ENCODE measurements at regions not wholly inside any gene's neighbourhood (a gene's known extent, or its start where the extent isn't known, plus 50 kb on each side); places are given as distances from the start of the nearest gene placed in this dataset.
A peak's percentile ranks its signal among the peaks of the same experiment; 100 is the strongest.

DNA sequence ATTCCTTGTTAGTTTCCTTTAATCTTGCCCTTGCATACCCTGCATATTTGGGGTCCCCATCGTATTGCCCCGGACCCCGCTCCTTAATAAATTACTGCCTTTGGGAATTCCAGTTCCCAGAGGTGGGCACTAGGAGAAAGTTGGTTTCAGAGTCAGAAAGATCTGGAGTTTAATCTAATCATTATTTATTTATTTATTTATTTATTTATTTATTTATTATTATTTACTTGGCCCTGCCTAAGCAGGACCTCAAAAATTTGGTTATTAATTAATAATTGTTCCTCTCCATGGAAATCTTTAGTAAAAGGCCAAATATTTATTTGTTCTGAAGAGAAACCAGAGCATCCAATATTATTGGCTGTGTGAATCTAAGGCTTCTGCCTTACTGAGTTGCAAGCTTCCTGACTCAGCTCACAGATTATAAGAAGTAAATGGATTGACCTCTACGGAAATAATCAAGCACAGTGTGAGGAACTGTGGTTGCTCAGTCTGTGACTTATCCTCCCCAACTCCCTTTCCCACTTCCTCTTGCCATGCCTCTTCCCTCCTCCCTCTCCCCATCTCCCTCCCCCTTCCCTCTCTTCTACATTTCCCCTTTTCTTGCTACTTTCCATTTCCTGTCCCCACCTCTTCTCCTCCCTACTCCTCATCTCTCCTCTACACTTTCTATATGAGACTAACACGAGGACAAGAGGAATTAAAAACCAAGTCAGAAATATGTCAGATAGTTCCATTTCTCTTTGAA, 61.5 kb upstream of the AP1S2 start:
- POLR2A ChIA-PET, result no interaction called here
- H3K4me3 ChIP-seq (ENCODE audit: low read depth in 2 of 2, low read length in 1 of 2), result no peak overlapping the region

DNA sequence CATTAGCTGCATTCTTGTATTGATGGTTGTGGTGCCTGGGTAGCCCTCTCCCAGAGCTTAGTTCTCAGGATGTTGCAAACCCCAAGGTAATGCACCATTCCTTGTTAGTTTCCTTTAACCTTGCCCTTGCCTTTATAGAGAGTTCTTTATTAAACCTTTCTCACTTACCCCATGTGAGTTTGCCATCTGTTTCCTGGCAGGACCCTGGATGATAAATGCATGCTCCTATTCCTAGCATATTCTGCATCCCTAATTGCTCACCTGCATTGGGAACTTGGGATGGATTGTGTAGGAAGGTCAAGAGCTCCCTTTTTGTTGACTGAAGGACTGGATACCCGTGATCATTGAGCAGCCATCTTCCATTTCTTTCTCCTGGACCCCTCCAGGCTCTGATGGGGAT, 59.9 kb upstream of the AP1S2 start:
- H3K9ac ChIP-seq, result no peak overlapping the region
- POLR2A ChIA-PET, result no interaction called here
- CTCF ChIA-PET, result interaction anchor here (1.8 kb wide), 1 partner anchor 16 kb away, joined by 4 read pairs; no protein-coding TSS in a partner anchor

More for the DNA sequence above, 61.5 kb upstream of the AP1S2 start:
- H3K9me3 ChIP-seq, result no peaks in the 10 kb centered on the region
- no peaks in the 10 kb centered on the region for H3K9me2 ChIP-seq
- WGBS (ENCODE audit: low lambda C conversion rate), result 28% methylated on average over 5 of the region's 5 CpGs
- H3K27me3 ChIP-seq (ENCODE audit: insufficient read depth), result no peaks in the 10 kb centered on the region
- TF ChIP-seq EP300 (IDR thresholded peaks at IDR 0.05; ENCODE audit: borderline replicate concordance in 1 of 2, low read depth in 1 of 2, low read length in 1 of 2) (no peak), CHD2 (IDR thresholded peaks at IDR 0.05; ENCODE audit: low read length, partially characterized antibody) (no peak), FOSL2 (IDR thresholded peaks at IDR 0.05; ENCODE audit: borderline replicate concordance, low read depth) (no peak), RXRA (IDR thresholded peaks at IDR 0.05; ENCODE audit: borderline replicate concordance, low read depth) (no peak), NRF1 (IDR thresholded peaks at IDR 0.05; ENCODE audit: low read depth, low read length) (no peak), TEAD4 (IDR thresholded peaks at IDR 0.05; ENCODE audit: borderline replicate concordance, insufficient read depth) (no peak), TCF12 (IDR thresholded peaks at IDR 0.05) (no peak), ELF1 (IDR thresholded peaks at IDR 0.05) (no peak), TAF1 (IDR thresholded peaks at IDR 0.05; ENCODE audit: borderline replicate concordance, low read depth, low read length) (no peak), RFX5 (IDR thresholded peaks at IDR 0.05; ENCODE audit: low read length) (no peak)
- CTCF ChIA-PET, result interaction anchor here (0.6 kb wide), 1 partner anchor 12 kb away, joined by 3 read pairs; no protein-coding TSS in a partner anchor
- no peak for DNase-seq
- H4K20me1 ChIP-seq (ENCODE audit: insufficient read depth), result no peaks in the 10 kb centered on the region
- no peaks in the 10 kb centered on the region for H3K4me1 ChIP-seq (ENCODE audit: control insufficient read depth in 1 of 2, insufficient read depth in 2 of 2, low read depth in 1 of 2, low read length in 1 of 2)
- no peaks in the 10 kb centered on the region for H3F3A ChIP-seq (replicated peaks; ENCODE audit: insufficient read depth)
- H3K36me3 ChIP-seq (replicated peaks in 1 of 2; ENCODE audit: control insufficient read depth in 1 of 2, insufficient read depth in 2 of 2, low read length in 1 of 2), result no peaks in the 10 kb centered on the region
- peak overlapping the region; percentile 58 for H2AFZ ChIP-seq (ENCODE audit: low read depth)
- no peak overlapping the region for H3K27ac ChIP-seq (ENCODE audit: low read depth in 2 of 2, low read length in 1 of 2)
- no peaks in the 10 kb centered on the region for H3K79me2 ChIP-seq (ENCODE audit: insufficient read depth)
- H3K4me2 ChIP-seq, result no peak overlapping the region
- no peak overlapping the region for H3K9ac ChIP-seq

More for the DNA sequence above, 59.9 kb upstream of the AP1S2 start:
- Histone ChIP-seq H4K20me1 (ENCODE audit: insufficient read depth) (no peaks in the 10 kb centered on the region), H3K4me2 (no peak overlapping the region), H3K4me3 (ENCODE audit: low read depth in 2 of 2, low read length in 1 of 2) (no peak overlapping the region), H3K27ac (ENCODE audit: low read depth in 2 of 2, low read length in 1 of 2) (no peak overlapping the region), H3K36me3 (replicated peaks in 1 of 2; ENCODE audit: control insufficient read depth in 1 of 2, insufficient read depth in 2 of 2, low read length in 1 of 2) (no peaks in the 10 kb centered on the region), H3K9me2 (no peaks in the 10 kb centered on the region), H3K4me1 (ENCODE audit: control insufficient read depth in 1 of 2, insufficient read depth in 2 of 2, low read depth in 1 of 2, low read length in 1 of 2) (no peaks in the 10 kb centered on the region), H3K79me2 (ENCODE audit: insufficient read depth) (no peaks in the 10 kb centered on the region), H2AFZ (ENCODE audit: low read depth) (no peak overlapping the region), H3K27me3 (ENCODE audit: insufficient read depth) (no peaks in the 10 kb centered on the region), H3F3A (replicated peaks; ENCODE audit: insufficient read depth) (no peaks in the 10 kb centered on the region), H3K9me3 (no peaks in the 10 kb centered on the region)
- no peak for DNase-seq
- 0% methylated on average over 1 of the region's 1 CpG for WGBS (ENCODE audit: low lambda C conversion rate)
- TF ChIP-seq MEF2A (IDR thresholded peaks at IDR 0.05; ENCODE audit: borderline replicate concordance, low read depth) (no peak), FOXM1 (IDR thresholded peaks at IDR 0.05; ENCODE audit: low read depth) (no peak), FOSL2 (IDR thresholded peaks at IDR 0.05; ENCODE audit: borderline replicate concordance, low read depth) (no peak), MXI1 (IDR thresholded peaks at IDR 0.05; ENCODE audit: low read depth, low read length) (no peak), FOXJ3 (CRISPR knock-in tag; IDR thresholded peaks at IDR 0.05) (no peak), RCOR1 (IDR thresholded peaks at IDR 0.05; ENCODE audit: low read length) (no peak), RXRA (IDR thresholded peaks at IDR 0.05; ENCODE audit: borderline replicate concordance, low read depth) (no peak), CHD2 (IDR thresholded peaks at IDR 0.05; ENCODE audit: low read length, partially characterized antibody) (no peak), TEAD4 (IDR thresholded peaks at IDR 0.05; ENCODE audit: borderline replicate concordance, insufficient read depth) (no peak), JUND (IDR thresholded peaks at IDR 0.05) (no peak), TAF1 (IDR thresholded peaks at IDR 0.05; ENCODE audit: borderline replicate concordance, low read depth, low read length) (no peak), ELF1 (IDR thresholded peaks at IDR 0.05) (no peak), NFIC (IDR thresholded peaks at IDR 0.05; ENCODE audit: borderline replicate concordance) (no peak)
- TF ChIP-seq, protein P1, sequence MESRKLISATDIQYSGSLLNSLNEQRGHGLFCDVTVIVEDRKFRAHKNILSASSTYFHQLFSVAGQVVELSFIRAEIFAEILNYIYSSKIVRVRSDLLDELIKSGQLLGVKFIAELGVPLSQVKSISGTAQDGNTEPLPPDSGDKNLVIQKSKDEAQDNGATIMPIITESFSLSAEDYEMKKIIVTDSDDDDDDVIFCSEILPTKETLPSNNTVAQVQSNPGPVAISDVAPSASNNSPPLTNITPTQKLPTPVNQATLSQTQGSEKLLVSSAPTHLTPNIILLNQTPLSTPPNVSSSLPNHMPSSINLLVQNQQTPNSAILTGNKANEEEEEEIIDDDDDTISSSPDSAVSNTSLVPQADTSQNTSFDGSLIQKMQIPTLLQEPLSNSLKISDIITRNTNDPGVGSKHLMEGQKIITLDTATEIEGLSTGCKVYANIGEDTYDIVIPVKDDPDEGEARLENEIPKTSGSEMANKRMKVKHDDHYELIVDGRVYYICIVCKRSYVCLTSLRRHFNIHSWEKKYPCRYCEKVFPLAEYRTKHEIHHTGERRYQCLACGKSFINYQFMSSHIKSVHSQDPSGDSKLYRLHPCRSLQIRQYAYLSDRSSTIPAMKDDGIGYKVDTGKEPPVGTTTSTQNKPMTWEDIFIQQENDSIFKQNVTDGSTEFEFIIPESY (IDR thresholded peaks at IDR 0.05; ENCODE audit: borderline replicate concordance, low read depth), result no peak
- TF ChIP-seq, protein P2, sequence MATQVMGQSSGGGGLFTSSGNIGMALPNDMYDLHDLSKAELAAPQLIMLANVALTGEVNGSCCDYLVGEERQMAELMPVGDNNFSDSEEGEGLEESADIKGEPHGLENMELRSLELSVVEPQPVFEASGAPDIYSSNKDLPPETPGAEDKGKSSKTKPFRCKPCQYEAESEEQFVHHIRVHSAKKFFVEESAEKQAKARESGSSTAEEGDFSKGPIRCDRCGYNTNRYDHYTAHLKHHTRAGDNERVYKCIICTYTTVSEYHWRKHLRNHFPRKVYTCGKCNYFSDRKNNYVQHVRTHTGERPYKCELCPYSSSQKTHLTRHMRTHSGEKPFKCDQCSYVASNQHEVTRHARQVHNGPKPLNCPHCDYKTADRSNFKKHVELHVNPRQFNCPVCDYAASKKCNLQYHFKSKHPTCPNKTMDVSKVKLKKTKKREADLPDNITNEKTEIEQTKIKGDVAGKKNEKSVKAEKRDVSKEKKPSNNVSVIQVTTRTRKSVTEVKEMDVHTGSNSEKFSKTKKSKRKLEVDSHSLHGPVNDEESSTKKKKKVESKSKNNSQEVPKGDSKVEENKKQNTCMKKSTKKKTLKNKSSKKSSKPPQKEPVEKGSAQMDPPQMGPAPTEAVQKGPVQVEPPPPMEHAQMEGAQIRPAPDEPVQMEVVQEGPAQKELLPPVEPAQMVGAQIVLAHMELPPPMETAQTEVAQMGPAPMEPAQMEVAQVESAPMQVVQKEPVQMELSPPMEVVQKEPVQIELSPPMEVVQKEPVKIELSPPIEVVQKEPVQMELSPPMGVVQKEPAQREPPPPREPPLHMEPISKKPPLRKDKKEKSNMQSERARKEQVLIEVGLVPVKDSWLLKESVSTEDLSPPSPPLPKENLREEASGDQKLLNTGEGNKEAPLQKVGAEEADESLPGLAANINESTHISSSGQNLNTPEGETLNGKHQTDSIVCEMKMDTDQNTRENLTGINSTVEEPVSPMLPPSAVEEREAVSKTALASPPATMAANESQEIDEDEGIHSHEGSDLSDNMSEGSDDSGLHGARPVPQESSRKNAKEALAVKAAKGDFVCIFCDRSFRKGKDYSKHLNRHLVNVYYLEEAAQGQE (IDR thresholded peaks at IDR 0.05; ENCODE audit: low read depth, low read length), result no peak
- TF ChIP-seq, protein P3, sequence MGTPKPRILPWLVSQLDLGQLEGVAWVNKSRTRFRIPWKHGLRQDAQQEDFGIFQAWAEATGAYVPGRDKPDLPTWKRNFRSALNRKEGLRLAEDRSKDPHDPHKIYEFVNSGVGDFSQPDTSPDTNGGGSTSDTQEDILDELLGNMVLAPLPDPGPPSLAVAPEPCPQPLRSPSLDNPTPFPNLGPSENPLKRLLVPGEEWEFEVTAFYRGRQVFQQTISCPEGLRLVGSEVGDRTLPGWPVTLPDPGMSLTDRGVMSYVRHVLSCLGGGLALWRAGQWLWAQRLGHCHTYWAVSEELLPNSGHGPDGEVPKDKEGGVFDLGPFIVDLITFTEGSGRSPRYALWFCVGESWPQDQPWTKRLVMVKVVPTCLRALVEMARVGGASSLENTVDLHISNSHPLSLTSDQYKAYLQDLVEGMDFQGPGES (IDR thresholded peaks at IDR 0.05; ENCODE audit: low read depth, low read length), result no peak
- TF ChIP-seq, protein P4, sequence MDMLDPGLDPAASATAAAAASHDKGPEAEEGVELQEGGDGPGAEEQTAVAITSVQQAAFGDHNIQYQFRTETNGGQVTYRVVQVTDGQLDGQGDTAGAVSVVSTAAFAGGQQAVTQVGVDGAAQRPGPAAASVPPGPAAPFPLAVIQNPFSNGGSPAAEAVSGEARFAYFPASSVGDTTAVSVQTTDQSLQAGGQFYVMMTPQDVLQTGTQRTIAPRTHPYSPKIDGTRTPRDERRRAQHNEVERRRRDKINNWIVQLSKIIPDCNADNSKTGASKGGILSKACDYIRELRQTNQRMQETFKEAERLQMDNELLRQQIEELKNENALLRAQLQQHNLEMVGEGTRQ (IDR thresholded peaks at IDR 0.05; ENCODE audit: borderline replicate concordance, low read depth, low read length), result no peak
